Trophoblast cell (in vitro differentiated cells and primary cell): ENCODE measurements at regions not wholly inside any gene's neighbourhood (a gene's known extent, or its start where the extent isn't known, plus 50 kb on each side); places are given as distances from the start of the nearest gene placed in this dataset.

Experiments
- DNase-seq, 2 donors: peaks; one replicate each; pipeline ENCODE4 v3.0.0-alpha.2; 2016
- H2AFZ ChIP-seq: 2 replicates; pipeline ENCODE4 v1.6.1; 2013; ENCODE audit warnings: low read length, moderate library complexity, mild to moderate bottlenecking; ENCODE audit not compliant: insufficient read depth, poor library complexity
- H2AK5ac ChIP-seq: 2 replicates; pipeline ENCODE4 v1.6.1; 2013; ENCODE audit warnings: mild to moderate bottlenecking, low read length
- H2BK120ac ChIP-seq: 2 replicates; pipeline ENCODE4 v1.6.1; 2013; ENCODE audit warnings: low read length, mild to moderate bottlenecking, moderate library complexity; ENCODE audit not compliant: insufficient read depth, poor library complexity
- H2BK12ac ChIP-seq: 2 replicates; pipeline ENCODE4 v1.6.1; 2013; ENCODE audit warnings: mild to moderate bottlenecking, low read length, moderate library complexity
- H2BK5ac ChIP-seq: 2 replicates; pipeline ENCODE4 v1.6.1; 2013; ENCODE audit warnings: low read length, low read depth, moderate library complexity, mild to moderate bottlenecking; ENCODE audit not compliant: poor library complexity
- H3K14ac ChIP-seq: 2 replicates; pipeline ENCODE4 v1.6.1; 2013; ENCODE audit warnings: mild to moderate bottlenecking, low read length
- H3K18ac ChIP-seq: 2 replicates; pipeline ENCODE4 v1.6.1; 2013; ENCODE audit warnings: mild to moderate bottlenecking, low read length
- H3K23ac ChIP-seq: 2 replicates; pipeline ENCODE4 v1.6.1; 2013; ENCODE audit warnings: low read length
- H3K27ac ChIP-seq: 2 replicates; pipeline ENCODE4 v1.5.1; 2013; ENCODE audit warnings: low read depth, mild to moderate bottlenecking, inconsistent platforms, low read length, moderate library complexity
- H3K27me3 ChIP-seq: 2 replicates; pipeline ENCODE4 v1.6.1; 2013; ENCODE audit warnings: inconsistent platforms, mild to moderate bottlenecking, low read length, moderate library complexity; ENCODE audit not compliant: insufficient read depth
- H3K36me3 ChIP-seq, 2 experiments: 1 replicate in 1 of 2; 2 replicates in 1 of 2; pipeline ENCODE4 v1.6.1; 2013; ENCODE audit warnings: low read length in 2 of 2, mild to moderate bottlenecking in 2 of 2, moderate library complexity in 1 of 2; ENCODE audit not compliant: insufficient read depth in 2 of 2, control insufficient read depth in 1 of 2
- H3K4ac ChIP-seq: 2 replicates; pipeline ENCODE4 v1.6.1; 2013; ENCODE audit warnings: low read depth, mild to moderate bottlenecking, low read length, moderate library complexity
- H3K4me1 ChIP-seq, 2 experiments: 1 replicate in 1 of 2; 2 replicates in 1 of 2; pipeline ENCODE4 v1.6.1; 2013; ENCODE audit warnings: low read length in 2 of 2, mild to moderate bottlenecking in 2 of 2, moderate library complexity in 1 of 2; ENCODE audit not compliant: insufficient read depth in 2 of 2, control insufficient read depth in 1 of 2
- H3K4me2 ChIP-seq: 2 replicates; pipeline ENCODE4 v1.6.1; 2013; ENCODE audit warnings: inconsistent platforms, mild to moderate bottlenecking, low read length, moderate library complexity
- H3K4me3 ChIP-seq: 2 replicates; pipeline ENCODE4 v1.5.1; 2013; ENCODE audit warnings: mild to moderate bottlenecking, low read depth, low read length, inconsistent platforms
- H3K79me1 ChIP-seq: one replicate; pipeline ENCODE4 v1.6.1; 2013; ENCODE audit warnings: low read length
- H3K79me2 ChIP-seq: 2 replicates; pipeline ENCODE4 v1.6.1; 2013; ENCODE audit warnings: low read length, mild to moderate bottlenecking; ENCODE audit not compliant: control insufficient read depth, insufficient read depth, poor library complexity
- H3K9ac ChIP-seq: 2 replicates; pipeline ENCODE4 v1.6.1; 2013; ENCODE audit warnings: mild to moderate bottlenecking, low read length
- H3K9me3 ChIP-seq: 2 replicates; pipeline ENCODE4 v1.6.1; 2013; ENCODE audit warnings: low read depth, mild to moderate bottlenecking, control low read depth, inconsistent platforms, low read length; ENCODE audit not compliant: insufficient read depth
- H4K12ac ChIP-seq: 2 replicates; pipeline ENCODE4 v1.6.1; 2013; ENCODE audit warnings: low read depth, mild to moderate bottlenecking, low read length, moderate library complexity
- H4K8ac ChIP-seq: 2 replicates; pipeline ENCODE4 v1.6.1; 2013; ENCODE audit warnings: low read depth, mild to moderate bottlenecking, low read length, moderate library complexity
- H4K91ac ChIP-seq: one replicate; pipeline ENCODE4 v1.6.1; 2013; ENCODE audit warnings: low read depth, mild to moderate bottlenecking, low read length, moderate library complexity
- WGBS: extraction: QIAGEN DNeasy Blood & Tissue Kit; methylation state at CpG from one replicate; pipeline ENCODE4 v1.1.7; 2013; ENCODE audit warnings: missing lambda C conversion rate; ENCODE audit not compliant: insufficient read length, insufficient coverage; ENCODE audit errors: extremely low coverage; 5-methylcytosine and 5-hydroxymethylcytosine counted together

- no peak overlapping the region for H3K9ac ChIP-seq
- H3K27me3 ChIP-seq: no peaks in the 10 kb centered on the region
- DNase-seq: no peak
- H3K4me1 ChIP-seq: no peaks in the 10 kb centered on the region
- no peaks in the 10 kb centered on the region for H3K36me3 ChIP-seq
- H3K14ac ChIP-seq: no peak overlapping the region
- H3K27ac ChIP-seq: no peak overlapping the region
- no peak overlapping the region for H4K8ac ChIP-seq
- no peak overlapping the region for H4K12ac ChIP-seq
- no peak overlapping the region for H3K23ac ChIP-seq
- no peaks in the 10 kb centered on the region for H3K79me2 ChIP-seq
- H4K91ac ChIP-seq: no peak overlapping the region
- no peak overlapping the region for H2BK120ac ChIP-seq
- H3K9me3 ChIP-seq: peaks cover 2% of the 10 kb centered on the region
- no CpG with 5 or more reads among the region's 2 CpGs for WGBS
- no peak overlapping the region for H2BK12ac ChIP-seq
- H2AK5ac ChIP-seq: no peak overlapping the region
- H3K4ac ChIP-seq: no peak overlapping the region
- no peak overlapping the region for H3K18ac ChIP-seq
- H3K4me3 ChIP-seq: no peak overlapping the region
- H3K4me2 ChIP-seq: no peak overlapping the region
- H2AFZ ChIP-seq: no peak overlapping the region
- H3K79me1 ChIP-seq: no peaks in the 10 kb centered on the region
- H2BK5ac ChIP-seq: no peak overlapping the region
Observed at GRCh38 chr4:103354006-103354405, 155.9 kb upstream of the CENPE start.

GRCh38 chr4:103329642-103330041, 131.5 kb upstream of the CENPE start:
- H3K4ac ChIP-seq: no peak overlapping the region
- DNase-seq: no peak
- no peak overlapping the region for H3K14ac ChIP-seq
- H3K18ac ChIP-seq: no peak overlapping the region
- H3K27ac ChIP-seq: no peak overlapping the region
- no peak overlapping the region for H3K4me3 ChIP-seq
- no peak overlapping the region for H3K23ac ChIP-seq
- no peak overlapping the region for H2AK5ac ChIP-seq
- H2BK12ac ChIP-seq: no peak overlapping the region
- no peaks in the 10 kb centered on the region for H3K9me3 ChIP-seq
- H4K12ac ChIP-seq: no peak overlapping the region
- H3K9ac ChIP-seq: no peak overlapping the region
- no peaks in the 10 kb centered on the region for H3K36me3 ChIP-seq
- no peak overlapping the region for H2BK5ac ChIP-seq
- H3K27me3 ChIP-seq: no peaks in the 10 kb centered on the region
- H4K91ac ChIP-seq: no peak overlapping the region
- no peak overlapping the region for H2BK120ac ChIP-seq
- no peak overlapping the region for H2AFZ ChIP-seq
- H3K79me2 ChIP-seq: no peaks in the 10 kb centered on the region
- no peak overlapping the region for H3K4me2 ChIP-seq
- no peaks in the 10 kb centered on the region for H3K4me1 ChIP-seq
- no peaks in the 10 kb centered on the region for H3K79me1 ChIP-seq
- H4K8ac ChIP-seq: no peak overlapping the region

- no CpG with 5 or more reads among the region's 1 CpG for WGBS
- H3K79me1 ChIP-seq: no peaks in the 10 kb centered on the region
- H2BK120ac ChIP-seq: no peak overlapping the region
- no peak overlapping the region for H3K23ac ChIP-seq
- H3K27ac ChIP-seq: no peak overlapping the region
- H3K79me2 ChIP-seq: no peaks in the 10 kb centered on the region
- H3K4me1 ChIP-seq: no peaks in the 10 kb centered on the region
- no peak overlapping the region for H4K8ac ChIP-seq
- no peak overlapping the region for H2BK12ac ChIP-seq
- H2AFZ ChIP-seq: no peak overlapping the region
- H3K36me3 ChIP-seq: no peaks in the 10 kb centered on the region
- no peak overlapping the region for H3K18ac ChIP-seq
- no peaks in the 10 kb centered on the region for H3K9me3 ChIP-seq
- no peak overlapping the region for H3K4me3 ChIP-seq
- H3K27me3 ChIP-seq: no peaks in the 10 kb centered on the region
- no peak overlapping the region for H4K12ac ChIP-seq
- no peak overlapping the region for H3K4me2 ChIP-seq
- no peak overlapping the region for H4K91ac ChIP-seq
- no peak overlapping the region for H2AK5ac ChIP-seq
- no peak overlapping the region for H3K14ac ChIP-seq
- no peak overlapping the region for H2BK5ac ChIP-seq
- DNase-seq: peak in 1 of 2 donors; percentile 11
- H3K9ac ChIP-seq: no peak overlapping the region
- no peak overlapping the region for H3K4ac ChIP-seq
Observed at GRCh38 chr4:103324811-103325210, 126.7 kb upstream of the CENPE start.

- Histone ChIP-seq H4K12ac (no peak overlapping the region), H3K9ac (no peak overlapping the region), H4K8ac (no peak overlapping the region), H4K91ac (no peak overlapping the region), H2BK12ac (no peak overlapping the region), H3K4me3 (no peak overlapping the region), H3K79me2 (no peaks in the 10 kb centered on the region), H3K79me1 (no peaks in the 10 kb centered on the region), H2AK5ac (no peak overlapping the region), H3K4me2 (no peak overlapping the region), H3K27ac (no peak overlapping the region), H3K9me3 (no peaks in the 10 kb centered on the region), H3K23ac (no peak overlapping the region), H3K4me1 (no peaks in the 10 kb centered on the region), H2AFZ (no peak overlapping the region), H3K36me3 (no peaks in the 10 kb centered on the region), H3K27me3 (no peaks in the 10 kb centered on the region), H3K14ac (no peak overlapping the region), H2BK120ac (no peak overlapping the region), H2BK5ac (no peak overlapping the region), H3K18ac (no peak overlapping the region), H3K4ac (no peak overlapping the region)
- WGBS: no CpG with 5 or more reads among the region's 3 CpGs
- no peak for DNase-seq
Observed at GRCh38 chr4:103318327-103318726, 120.2 kb upstream of the CENPE start.

- no peak overlapping the region for H3K4ac ChIP-seq
- H3K79me2 ChIP-seq: no peaks in the 10 kb centered on the region
- H4K8ac ChIP-seq: no peak overlapping the region
- H3K36me3 ChIP-seq: no peaks in the 10 kb centered on the region
- H3K23ac ChIP-seq: no peak overlapping the region
- peaks cover 2% of the 10 kb centered on the region for H3K79me1 ChIP-seq
- no CpG with 5 or more reads among the region's 5 CpGs for WGBS
- H4K12ac ChIP-seq: no peak overlapping the region
- H2AK5ac ChIP-seq: no peak overlapping the region
- H4K91ac ChIP-seq: no peak overlapping the region
- H3K4me3 ChIP-seq: no peak overlapping the region
- H2BK12ac ChIP-seq: no peak overlapping the region
- no peaks in the 10 kb centered on the region for H3K27me3 ChIP-seq
- no peak overlapping the region for H2BK5ac ChIP-seq
- no peak overlapping the region for H2AFZ ChIP-seq
- H3K4me2 ChIP-seq: no peak overlapping the region
- no peak overlapping the region for H3K9ac ChIP-seq
- no peak overlapping the region for H3K14ac ChIP-seq
- H3K4me1 ChIP-seq: peaks cover 6 to 14% of the 10 kb centered on the region in 2 experiments
- no peak overlapping the region for H2BK120ac ChIP-seq
- no peak overlapping the region for H3K27ac ChIP-seq
- DNase-seq: no peak
- H3K18ac ChIP-seq: no peak overlapping the region
- no peaks in the 10 kb centered on the region for H3K9me3 ChIP-seq
Observed at GRCh38 chr4:103308248-103308561, 110.1 kb upstream of the CENPE start.
